GM10847 (cell line): ENCODE measurements at regions not wholly inside any gene's neighbourhood (a gene's known extent, or its start where the extent isn't known, plus 50 kb on each side); places are given as distances from the start of the nearest gene placed in this dataset.

Experiments used
- POLR2A ChIP-seq: IDR thresholded peaks from 2 replicates; pipeline ENCODE4 v1.6.1; 2011; ENCODE audit not compliant: insufficient read length; ENCODE audit errors: extremely low read depth

GRCh38 chr7:68309271-68309670 lies 1289.0 kb upstream of the AUTS2 start:
- TF ChIP-seq POLR2A: no peak

GRCh38 chr7:68309806-68310205 lies 1288.5 kb upstream of the AUTS2 start:
- TF ChIP-seq POLR2A: no peak

DNA sequence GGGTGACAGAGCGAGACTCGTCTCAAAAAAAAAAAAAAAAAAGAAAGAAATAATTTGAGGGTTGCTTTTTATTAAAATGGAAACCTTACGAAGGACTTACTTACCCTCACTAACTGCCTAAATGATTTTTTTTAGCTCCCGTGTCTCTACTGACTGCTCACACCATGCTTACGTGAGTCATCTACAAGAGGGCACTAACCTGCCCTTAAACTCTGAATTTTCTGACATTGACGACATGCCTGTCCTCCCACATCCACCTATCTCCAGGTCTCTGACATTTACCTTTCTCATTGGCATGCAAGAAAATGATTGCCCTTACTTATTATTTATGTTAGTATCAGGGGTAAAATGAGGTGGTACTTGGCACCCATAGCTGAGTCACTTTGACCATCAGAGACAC lies 1286.3 kb upstream of the AUTS2 start:
- TF ChIP-seq POLR2A: no peak

- TF ChIP-seq POLR2A: no peak
Measured at GRCh38 chr7:68313806-68314205, 1284.5 kb upstream of the AUTS2 start.

- no peak for TF ChIP-seq POLR2A
Measured at GRCh38 chr7:68314208-68314607, 1284.1 kb upstream of the AUTS2 start.

DNA sequence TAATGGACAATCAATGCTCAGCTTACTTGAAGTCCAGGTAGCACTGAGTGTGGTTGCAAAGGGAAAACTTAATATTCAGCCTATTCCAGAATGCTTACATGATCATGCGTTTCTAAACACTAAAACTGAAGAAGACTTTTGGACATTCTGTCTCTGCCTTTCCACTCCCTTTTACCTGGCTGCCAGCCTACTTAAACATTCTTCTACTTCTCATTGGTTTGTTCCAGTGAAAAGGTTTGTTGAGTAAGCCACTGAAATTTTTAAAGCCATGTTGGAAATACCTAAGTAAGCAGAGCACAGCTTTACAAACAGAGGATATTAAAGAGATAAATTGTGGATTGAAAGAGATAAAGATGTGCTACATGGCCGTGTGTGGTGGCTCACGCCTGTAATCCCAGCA lies 1280.8 kb upstream of the AUTS2 start:
- no peak for TF ChIP-seq POLR2A

DNA sequence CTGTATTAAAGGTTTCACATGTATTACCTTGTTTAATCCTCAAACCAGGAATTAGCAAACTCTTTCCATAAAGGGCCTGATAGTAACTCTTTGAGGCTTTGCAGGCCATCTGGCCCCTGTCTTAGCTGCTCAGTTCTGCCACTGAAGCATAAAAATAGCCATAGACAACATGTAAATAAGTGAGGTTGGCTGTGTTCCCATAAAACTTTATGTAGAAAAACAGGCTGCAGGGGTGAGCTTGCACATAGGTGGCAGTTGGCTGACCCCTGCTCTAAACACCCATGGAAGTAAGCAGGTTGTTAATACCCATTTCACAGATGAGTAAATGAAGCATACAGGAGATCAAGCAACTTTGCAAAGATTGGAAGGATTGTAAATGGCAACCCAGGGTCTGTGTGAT lies 1279.2 kb upstream of the AUTS2 start:
- no peak for TF ChIP-seq POLR2A

DNA sequence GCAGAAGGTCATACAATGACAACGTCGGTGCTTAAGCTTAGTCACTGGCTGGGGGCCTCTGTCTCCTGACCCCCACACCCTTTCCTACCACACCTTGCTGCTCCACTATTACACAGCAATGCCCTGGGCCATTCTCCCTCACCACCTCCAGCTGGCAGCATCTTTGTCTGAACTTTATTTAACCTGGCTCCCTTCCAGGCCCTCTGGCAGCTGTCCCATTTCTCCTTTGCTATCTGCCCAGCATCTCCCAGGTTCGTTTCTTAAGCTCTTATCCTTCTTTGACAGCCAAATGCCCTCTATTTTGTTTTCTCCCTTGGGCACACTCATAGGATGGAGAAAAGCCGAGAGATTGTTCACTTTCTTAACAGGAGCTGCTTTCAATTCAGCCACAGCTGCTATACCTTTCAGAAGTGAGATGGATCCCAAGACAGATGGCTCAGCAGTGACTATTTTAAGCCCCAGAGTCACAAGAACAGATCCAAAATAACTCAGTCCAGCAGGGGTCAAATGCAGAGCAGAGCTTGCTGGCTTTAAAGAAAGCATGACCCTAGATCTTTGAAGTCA lies 1277.1 kb upstream of the AUTS2 start:
- no peak for TF ChIP-seq POLR2A

- no peak for TF ChIP-seq POLR2A
Measured at GRCh38 chr7:68321776-68322496, 1276.3 kb upstream of the AUTS2 start.

- TF ChIP-seq POLR2A: no peak
Measured at GRCh38 chr7:68324621-68325020, 1273.7 kb upstream of the AUTS2 start.

GRCh38 chr7:68334216-68334615 lies 1264.1 kb upstream of the AUTS2 start:
- no peak for TF ChIP-seq POLR2A

DNA sequence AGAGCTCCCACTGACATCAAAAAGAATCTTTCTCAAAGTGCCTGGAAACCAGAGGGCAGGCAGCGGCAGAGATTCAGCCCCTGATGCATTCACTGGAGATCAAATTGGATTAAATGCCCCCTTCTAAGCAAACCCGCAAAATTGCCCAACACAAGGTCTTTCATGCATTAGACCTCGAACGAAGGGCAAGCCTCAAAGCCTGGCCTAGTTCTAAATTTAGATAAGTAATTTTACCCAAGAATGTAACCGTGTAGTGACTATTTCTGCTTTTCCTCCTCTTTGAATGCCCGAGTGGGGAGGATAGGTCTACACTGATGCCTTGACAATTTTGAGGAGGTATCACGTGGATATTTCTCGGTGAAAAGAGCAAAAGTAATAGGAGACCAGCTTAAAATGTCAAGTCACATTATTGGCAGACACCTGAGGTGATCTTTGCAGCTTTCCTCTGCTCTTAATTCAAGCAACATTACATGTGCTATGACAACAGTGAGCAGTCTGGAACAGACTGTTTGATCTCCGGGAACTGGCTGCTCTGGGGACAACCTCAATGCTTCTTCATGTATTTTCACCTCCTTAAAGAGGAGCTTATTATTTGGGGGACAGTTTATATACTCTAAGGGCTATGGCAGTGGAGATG lies 1263.5 kb upstream of the AUTS2 start:
- no peak for TF ChIP-seq POLR2A

DNA sequence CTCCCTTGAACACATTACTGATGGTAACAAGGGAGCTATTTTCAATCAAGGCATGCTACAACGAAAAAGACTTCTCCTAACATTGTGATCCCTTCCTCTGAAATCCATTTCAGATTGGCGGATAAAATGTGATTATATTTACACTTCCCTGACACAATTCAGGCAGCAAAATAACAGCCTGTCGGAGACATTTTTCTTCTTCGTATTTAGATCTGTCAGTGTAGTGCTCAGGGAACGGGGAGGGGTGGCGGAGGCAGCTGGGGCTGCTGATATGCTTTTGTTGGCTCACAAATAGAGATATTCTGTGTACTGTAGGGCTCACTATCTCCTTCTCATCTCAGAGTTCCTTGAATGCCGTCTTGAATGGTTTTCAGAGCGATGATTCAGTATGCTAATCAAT lies 1261.7 kb upstream of the AUTS2 start:
- no peak for TF ChIP-seq POLR2A

DNA sequence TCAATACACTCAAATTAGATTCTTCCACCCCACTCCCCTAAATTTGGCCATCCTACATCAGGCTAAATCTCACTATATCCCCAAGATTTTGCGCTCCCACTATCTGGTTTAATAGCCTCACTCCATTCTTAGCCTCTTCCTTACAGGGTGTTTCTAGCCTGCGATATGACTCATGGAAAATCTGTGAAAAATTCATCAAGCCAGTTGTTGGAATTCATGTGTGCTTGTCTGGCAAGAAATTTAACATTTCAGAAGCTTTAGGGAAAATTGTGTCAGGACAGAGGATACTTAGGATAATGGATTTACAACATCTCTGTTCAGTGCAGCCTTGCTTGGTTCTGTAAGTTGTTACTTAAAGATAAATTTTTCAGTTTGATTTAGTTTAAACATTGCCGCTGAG lies 1249.9 kb upstream of the AUTS2 start:
- TF ChIP-seq POLR2A: no peak

DNA sequence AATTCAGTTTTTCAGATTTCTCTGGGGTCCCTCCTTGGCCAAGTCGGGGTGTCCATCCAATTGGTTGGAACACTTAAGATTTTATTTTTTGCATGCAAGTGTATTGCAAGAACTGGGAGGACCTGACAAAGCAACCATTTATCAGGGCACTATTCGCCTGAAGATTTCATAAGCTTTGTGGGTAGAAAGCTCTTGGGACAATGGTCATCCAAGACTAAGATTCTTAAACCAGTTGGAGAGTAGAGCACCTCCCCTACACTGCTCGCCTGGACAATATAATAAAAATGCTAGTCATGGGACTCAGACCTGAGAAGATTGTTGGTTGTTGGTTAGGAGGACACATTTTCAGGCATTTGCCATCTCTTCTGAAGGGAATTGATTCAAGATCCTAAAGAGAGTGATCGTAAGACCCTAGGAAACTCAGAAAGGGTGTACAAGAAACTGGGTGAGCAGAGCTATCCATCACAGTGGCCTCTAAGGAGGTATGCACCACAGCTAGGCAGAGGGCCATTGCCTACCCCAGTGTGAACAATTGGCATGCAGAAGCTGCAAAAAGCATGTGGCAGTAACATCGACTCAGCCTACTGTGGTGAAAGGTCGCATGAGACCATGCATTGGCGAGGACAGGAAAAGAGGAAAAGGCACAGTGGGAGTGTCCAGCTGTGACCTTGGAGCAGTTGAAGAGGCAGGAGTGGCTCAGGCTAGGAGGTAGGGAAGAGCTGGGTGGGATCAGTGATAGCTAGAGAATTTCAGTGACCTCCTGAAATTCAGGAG lies 1235.3 kb upstream of the AUTS2 start:
- TF ChIP-seq POLR2A: no peak
